CD4-positive, alpha-beta T cell (primary cell): ENCODE measurements at regions not wholly inside any gene's neighbourhood (a gene's known extent, or its start where the extent isn't known, plus 50 kb on each side); places are given as distances from the start of the nearest gene placed in this dataset.

Experiments used
- ATAC-seq: fragments of 200-7000 bp; cut with Tn5 transposase; one replicate; pipeline ENCODE4 v1.10.0; 2022; ENCODE audit warnings: mild to moderate bottlenecking; ENCODE audit not compliant: poor library complexity
- CTCF ChIA-PET: fragments of 350-600 bp; sonication (Branson Sonifier 250); formaldehyde crosslinking; loops from one replicate; lab custom pipeline; 2021; ENCODE audit warnings: antibody characterized with exemption, inconsistent platforms; lab: Charles Lee
- POLR2A ChIA-PET: fragments of 350-600 bp; sonication (Branson Sonifier 250); formaldehyde crosslinking; loops from one replicate; lab custom pipeline; 2021; ENCODE audit warnings: antibody characterized with exemption, inconsistent platforms; lab: Charles Lee
- DNase-seq, 14 experiments: peaks; one replicate each; pipeline ENCODE4 v3.0.0-alpha.2; 2013 to 2020; ENCODE audit warnings: mixed read lengths in 2 of 14
- H3K27ac ChIP-seq, 2 donors: one replicate each; pipeline versions ENCODE4 v1.5.1 to v1.7.0; 2013; ENCODE audit warnings: low read length in 2 of 2, low read depth in 1 of 2, mild to moderate bottlenecking in 1 of 2
- H3K27me3 ChIP-seq, 2 experiments: 1 replicate in 1 of 2; 2 replicates in 1 of 2; pipeline versions ENCODE4 v1.6.1 to v1.7.0; 2013; ENCODE audit warnings: low read length in 2 of 2, control low read depth in 1 of 2, mild to moderate bottlenecking in 1 of 2, moderate library complexity in 1 of 2; ENCODE audit not compliant: insufficient read depth in 2 of 2, control insufficient read depth in 1 of 2
- H3K36me3 ChIP-seq: one replicate; pipeline ENCODE4 v1.6.1; 2013; ENCODE audit warnings: low read length, control low read depth; ENCODE audit not compliant: insufficient read depth
- H3K4me1 ChIP-seq: one replicate; pipeline ENCODE4 v1.6.1; 2013; ENCODE audit warnings: low read length, control low read depth; ENCODE audit not compliant: insufficient read depth
- H3K4me3 ChIP-seq: one replicate; pipeline ENCODE4 v1.5.1; 2013; ENCODE audit warnings: mild to moderate bottlenecking, low read length, moderate library complexity
- H3K9me3 ChIP-seq, 2 experiments: 1 replicate in 1 of 2; 2 replicates in 1 of 2; pipeline versions ENCODE4 v1.6.1 to v1.7.0; 2013; ENCODE audit warnings: low read length in 2 of 2, mild to moderate bottlenecking in 2 of 2, control low read depth in 1 of 2, moderate library complexity in 1 of 2; ENCODE audit not compliant: control insufficient read depth in 1 of 2, insufficient read depth in 1 of 2
- H3K27ac Mint-ChIP-seq: one replicate; pipeline ENCODE4 v1.8.0; 2020; ENCODE audit warnings: mixed read lengths
- H3K27me3 Mint-ChIP-seq: one replicate; pipeline ENCODE4 v1.8.0; 2021; ENCODE audit warnings: mixed read lengths
- H3K36me3 Mint-ChIP-seq: one replicate; pipeline ENCODE4 v1.8.0; 2021; ENCODE audit warnings: low read depth, mixed read lengths
- H3K4me1 Mint-ChIP-seq: one replicate; pipeline ENCODE4 v1.8.0; 2021; ENCODE audit warnings: low read depth, mixed read lengths
- H3K4me3 Mint-ChIP-seq: one replicate; pipeline ENCODE4 v1.8.0; 2020; ENCODE audit warnings: mild to moderate bottlenecking, mixed read lengths
- H3K9me3 Mint-ChIP-seq: one replicate; pipeline ENCODE4 v1.8.0; 2020; ENCODE audit warnings: mixed read lengths
- CTCF ChIP-seq: fragments of 200-600 bp; IDR thresholded peaks from one replicate; pipeline ENCODE4 v1.8.0; 2022; ENCODE audit warnings: antibody characterized with exemption, mild to moderate bottlenecking
- intact Hi-C, 2 experiments: fragments of 100-400 bp; cut with DNase I in 1 of 2; cut with micrococcal nuclease in 1 of 2; formaldehyde crosslinking; loops; one replicate each; pipeline versions ENCODE4 v1.15.1 to v1.9.0; 2023 to 2025; cut with DNase I, micrococcal nuclease

GRCh38 chr11:115910379-115910778 lies 406.2 kb upstream of the CADM1 start:
- no peak overlapping the region for H3K27ac Mint-ChIP-seq
- ChIA-PET POLR2A (no interaction called here), CTCF (no interaction called here)

GRCh38 chr11:115906171-115906570 lies 402.0 kb upstream of the CADM1 start:
- Mint-ChIP-seq H3K4me3 (no peak overlapping the region), H3K4me1 (no peaks in the 10 kb centered on the region)
- POLR2A ChIA-PET = no interaction called here

More at GRCh38 chr11:115910379-115910778, 406.2 kb upstream of the CADM1 start:
- no peaks in the 10 kb centered on the region for H3K27me3 ChIP-seq
- H3K27me3 Mint-ChIP-seq = no peaks in the 10 kb centered on the region
- TF ChIP-seq CTCF = no peak
- no peak overlapping the region for H3K27ac ChIP-seq
- no peak overlapping the region for H3K4me3 Mint-ChIP-seq
- H3K4me1 ChIP-seq = no peaks in the 10 kb centered on the region
- no peak for DNase-seq
- H3K36me3 Mint-ChIP-seq = no peaks in the 10 kb centered on the region
- no peak for ATAC-seq
- intact Hi-C loops = no loop called here
- no peaks in the 10 kb centered on the region for H3K36me3 ChIP-seq
- H3K4me1 Mint-ChIP-seq = no peaks in the 10 kb centered on the region
- no peaks in the 10 kb centered on the region for H3K9me3 Mint-ChIP-seq
- no peak overlapping the region for H3K4me3 ChIP-seq
- no peaks in the 10 kb centered on the region for H3K9me3 ChIP-seq

GRCh38 chr11:115905341-115906000 lies 401.3 kb upstream of the CADM1 start:
- Mint-ChIP-seq H3K27ac (no peak overlapping the region), H3K4me3 (no peak overlapping the region), H3K36me3 (no peaks in the 10 kb centered on the region), H3K9me3 (peaks cover 3% of the 10 kb centered on the region), H3K4me1 (no peaks in the 10 kb centered on the region), H3K27me3 (no peaks in the 10 kb centered on the region)
- ATAC-seq (no peak), DNase-seq (no peak)
- intact Hi-C loops = no loop called here
- ChIA-PET POLR2A (no interaction called here), CTCF (no interaction called here)
- no peaks in the 10 kb centered on the region for H3K9me3 ChIP-seq
- no peak for TF ChIP-seq CTCF
- no peaks in the 10 kb centered on the region for H3K36me3 ChIP-seq
- H3K4me1 ChIP-seq = no peaks in the 10 kb centered on the region
- H3K27me3 ChIP-seq = no peaks in the 10 kb centered on the region
- no peak overlapping the region for H3K27ac ChIP-seq
- H3K4me3 ChIP-seq = no peak overlapping the region

More at GRCh38 chr11:115906171-115906570, 402.0 kb upstream of the CADM1 start:
- Histone ChIP-seq H3K4me1 (no peaks in the 10 kb centered on the region), H3K36me3 (no peaks in the 10 kb centered on the region), H3K27me3 (no peaks in the 10 kb centered on the region), H3K4me3 (no peak overlapping the region), H3K27ac (no peak overlapping the region), H3K9me3 (no peaks in the 10 kb centered on the region)
- H3K27me3 Mint-ChIP-seq = no peaks in the 10 kb centered on the region
- no peak for TF ChIP-seq CTCF
- H3K27ac Mint-ChIP-seq = no peak overlapping the region
- H3K36me3 Mint-ChIP-seq = no peaks in the 10 kb centered on the region
- no peak for DNase-seq
- CTCF ChIA-PET = no interaction called here
- H3K9me3 Mint-ChIP-seq = peaks cover 3% of the 10 kb centered on the region
- intact Hi-C loops = no loop called here
- ATAC-seq = no peak
